AG10803 (cell line): ENCODE measurements at regions not wholly inside any gene's neighbourhood (a gene's known extent, or its start where the extent isn't known, plus 50 kb on each side); places are given as distances from the start of the nearest gene placed in this dataset.

Source experiments
- DNase-seq: peaks from one replicate; pipeline ENCODE4 v3.0.0; 2010; ENCODE audit warnings: low read depth
- H3K4me3 ChIP-seq: 2 replicates; pipeline ENCODE4 v1.5.1; 2011; ENCODE audit warnings: mild to moderate bottlenecking, low read length, control low read depth
- CTCF ChIP-seq: conservative IDR thresholded peaks from 2 replicates; pipeline ENCODE4 v1.5.1; 2011; ENCODE audit warnings: mild to moderate bottlenecking, low read length, control low read depth, inconsistent platforms

DNA sequence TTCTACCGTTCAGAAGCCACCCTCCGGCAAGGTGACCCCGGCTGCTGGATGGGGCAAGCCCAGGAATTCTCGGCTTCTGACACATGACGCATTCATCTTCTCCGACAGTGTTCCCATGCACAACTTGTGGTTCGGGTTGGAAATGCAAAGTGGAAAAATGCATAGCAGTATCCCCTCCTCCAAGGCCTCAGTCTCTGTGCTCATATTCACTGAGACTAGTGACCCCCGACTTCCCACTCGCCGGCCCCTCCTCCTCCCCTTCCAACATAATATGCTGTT lies 70.0 kb upstream of the NTM start:
- no peak for DNase-seq
- TF ChIP-seq CTCF: no peak
- H3K4me3 ChIP-seq: no peak overlapping the region

DNA sequence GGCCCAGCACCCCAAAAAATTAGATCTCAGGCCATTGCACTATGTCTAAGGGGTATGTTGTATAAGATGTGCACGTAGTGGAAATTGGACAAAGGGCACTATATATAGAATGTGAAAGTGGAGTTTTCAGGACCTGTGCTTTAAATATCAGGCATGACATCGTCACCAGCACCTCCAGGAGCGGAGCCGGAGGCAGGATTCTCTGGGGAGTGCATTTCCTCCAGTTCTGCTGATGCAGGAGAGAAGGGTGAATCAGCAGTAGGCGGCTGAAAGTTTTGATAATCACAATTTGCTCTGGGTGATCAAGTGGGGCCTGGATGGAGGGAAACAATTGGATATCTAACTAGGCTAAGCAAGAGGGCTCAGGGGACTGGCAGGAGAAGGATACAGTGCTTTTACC lies 69.1 kb upstream of the NTM start:
- TF ChIP-seq CTCF: no peak
- no peak for DNase-seq
- no peak overlapping the region for H3K4me3 ChIP-seq

GRCh38 chr11:131302836-131303235 lies 67.6 kb upstream of the NTM start:
- no peak for TF ChIP-seq CTCF
- DNase-seq: peak; percentile 72
- no peak overlapping the region for H3K4me3 ChIP-seq

GRCh38 chr11:131303611-131304119 lies 66.8 kb upstream of the NTM start:
- no peak overlapping the region for H3K4me3 ChIP-seq
- peak; percentile 9 for DNase-seq
- TF ChIP-seq CTCF: no peak

DNA sequence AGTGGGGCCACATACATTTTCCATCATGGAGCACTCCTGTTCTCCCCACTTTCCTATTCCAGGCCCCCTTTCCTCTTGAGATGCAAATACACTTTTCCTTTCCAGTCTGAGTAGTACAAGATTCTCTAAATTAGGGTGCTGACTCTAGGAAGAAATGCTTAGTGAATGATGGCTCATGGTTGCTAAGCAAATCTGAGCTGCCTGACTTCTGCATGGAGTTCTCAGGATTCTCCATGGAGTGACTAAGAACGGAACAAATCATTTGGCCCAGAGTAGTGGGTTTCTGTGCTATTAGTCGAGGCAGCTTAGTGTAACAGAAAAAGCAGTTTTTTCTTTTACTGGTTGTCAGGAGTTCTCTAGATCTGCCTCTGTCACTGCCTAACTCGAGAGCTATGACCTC lies 65.4 kb upstream of the NTM start:
- TF ChIP-seq CTCF: no peak
- DNase-seq: no peak
- no peak overlapping the region for H3K4me3 ChIP-seq

DNA sequence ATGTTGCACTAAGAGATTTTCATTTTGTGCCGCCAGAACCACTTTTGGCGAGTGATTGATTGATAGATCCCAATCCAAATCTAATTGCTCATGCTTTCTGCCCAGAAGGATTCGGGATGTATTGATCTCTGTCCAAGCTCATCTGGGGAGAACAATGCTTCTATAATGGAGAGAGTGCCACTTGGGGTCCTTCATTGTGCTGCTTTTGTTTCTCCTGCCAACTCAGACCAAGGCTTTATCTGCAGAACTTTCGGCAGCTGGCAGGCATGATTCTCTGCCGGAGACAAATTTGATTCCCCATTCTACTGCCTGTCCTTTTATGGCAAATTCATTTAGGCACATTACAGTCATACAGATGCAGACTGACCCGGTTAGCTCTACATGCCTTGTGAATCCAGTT lies 62.9 kb upstream of the NTM start:
- H3K4me3 ChIP-seq: no peak overlapping the region
- no peak for TF ChIP-seq CTCF
- DNase-seq: no peak

- no peak for TF ChIP-seq CTCF
- H3K4me3 ChIP-seq: no peak overlapping the region
- DNase-seq: no peak
These were observed 60.6 kb upstream of the NTM start for GRCh38 chr11:131309776-131310175.
